ENCODE measurements at regions not wholly inside any gene's neighbourhood (a gene's known extent, or its start where the extent isn't known, plus 50 kb on each side); places are given as distances from the start of the nearest gene placed in this dataset.

DNA sequence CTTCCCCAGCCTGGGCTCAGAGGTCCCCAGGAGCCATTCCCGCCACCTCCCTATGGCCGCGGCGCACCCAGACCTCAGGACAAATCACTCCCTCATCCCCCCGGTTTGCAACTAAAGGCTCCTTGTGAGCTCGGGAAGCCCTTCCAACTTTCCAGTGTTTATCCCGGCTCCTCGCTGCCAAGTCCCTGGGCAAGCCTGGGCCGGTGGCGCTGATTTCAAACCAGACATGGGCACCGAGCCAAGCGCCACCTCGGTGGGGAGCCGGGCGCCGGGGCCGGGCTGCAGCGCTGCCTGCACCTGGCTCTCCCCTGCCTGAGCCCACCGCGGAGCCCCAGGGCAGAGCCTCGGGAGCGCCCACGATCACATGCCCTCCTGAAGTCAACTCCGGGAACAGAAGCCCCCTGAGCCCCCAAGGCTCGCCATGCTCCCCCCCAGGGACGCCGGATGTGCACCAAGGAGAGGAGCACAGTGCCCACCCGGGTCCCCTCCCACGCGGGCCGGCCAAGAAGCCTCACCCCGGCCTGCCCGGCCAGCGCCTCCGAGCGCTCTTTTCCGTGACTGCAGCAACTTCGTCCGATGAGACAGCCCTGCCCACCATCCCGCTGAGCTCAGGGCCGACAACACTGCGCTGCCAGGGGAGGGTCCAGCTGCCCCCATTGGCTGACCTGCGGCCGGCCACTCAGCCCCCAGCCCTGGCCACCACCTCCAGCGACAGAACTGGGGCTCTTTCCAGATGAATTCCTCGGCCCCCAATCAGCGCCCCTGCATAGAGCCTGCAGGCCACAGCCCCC lies 50.0 kb downstream of the NCOR2 start:
- DNase-seq (ENCODE audit: low read depth in 3 of 3, low spot score in 1 of 3): no peak

GRCh38 chr12:124516850-124517249 lies 50.6 kb downstream of the NCOR2 start:
- DNase-seq (ENCODE audit: low read depth in 3 of 3, low spot score in 1 of 3): no peak

DNA sequence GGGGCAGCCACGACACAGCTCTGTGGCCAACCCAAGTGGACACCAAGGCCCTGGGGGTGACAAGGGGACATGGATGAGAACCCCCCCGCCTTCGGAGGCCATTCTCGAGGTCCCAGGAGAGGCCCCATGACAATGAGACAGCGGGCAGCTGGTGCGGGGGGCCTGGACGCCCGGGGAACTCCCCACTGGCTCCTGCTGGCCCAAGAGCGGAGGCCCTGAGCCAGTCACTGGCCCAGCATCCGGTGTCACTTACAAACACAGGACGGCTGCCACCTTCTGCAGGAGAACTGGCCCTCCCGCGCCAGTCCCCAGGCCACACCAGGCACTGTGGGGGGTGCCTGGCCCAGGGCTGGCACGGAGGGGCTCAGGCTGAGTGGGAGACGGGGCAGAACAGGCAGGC lies 51.4 kb downstream of the NCOR2 start:
- DNase-seq (ENCODE audit: low read depth in 3 of 3, low spot score in 1 of 3): no peak

- no peak for DNase-seq (ENCODE audit: low read depth in 3 of 3, low spot score in 1 of 3)
These were observed 52.1 kb downstream of the NCOR2 start for GRCh38 chr12:124514996-124515932.

DNA sequence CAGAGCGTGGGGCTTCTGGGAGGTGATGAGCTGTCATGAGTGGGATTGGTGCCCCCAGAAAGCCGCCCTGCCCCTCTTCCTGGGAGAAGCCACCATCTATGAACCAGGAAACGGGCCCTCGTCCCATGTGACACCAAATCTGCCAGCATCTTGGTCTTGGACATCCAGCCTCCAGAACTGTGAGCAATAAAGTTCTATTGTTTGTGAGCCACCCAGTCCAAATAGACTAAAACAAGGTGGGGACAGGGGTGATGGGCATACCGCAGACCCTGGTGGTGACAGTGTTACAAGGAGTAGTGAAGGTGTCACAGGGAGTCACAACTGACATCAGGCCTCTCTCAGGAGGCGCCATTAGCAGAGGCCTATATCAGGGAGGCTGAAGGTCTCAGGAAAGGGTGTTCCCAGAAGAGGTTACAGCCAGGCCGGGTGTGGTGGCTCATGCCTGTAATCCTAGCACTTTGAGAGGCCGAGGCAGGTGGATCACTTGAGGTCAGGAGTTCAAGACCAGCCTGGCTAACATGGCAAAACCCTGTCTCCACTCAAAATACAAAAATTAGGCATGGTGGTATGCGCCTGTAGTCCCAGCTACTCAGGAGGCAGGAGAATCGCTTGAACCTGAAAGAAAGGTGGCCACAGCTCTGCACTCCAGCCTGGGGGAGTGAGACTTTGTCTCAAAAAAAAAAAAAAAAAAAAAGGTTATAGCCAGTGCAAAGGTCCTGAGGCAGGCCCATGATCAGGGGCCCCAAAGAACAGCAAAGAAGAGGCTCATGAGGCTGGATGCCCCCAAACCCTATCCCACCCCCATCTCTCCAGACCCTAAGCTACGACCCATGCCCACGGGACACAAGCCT lies 53.0 kb downstream of the NCOR2 start:
- no peak for DNase-seq (ENCODE audit: low read depth in 3 of 3, low spot score in 1 of 3)

DNA sequence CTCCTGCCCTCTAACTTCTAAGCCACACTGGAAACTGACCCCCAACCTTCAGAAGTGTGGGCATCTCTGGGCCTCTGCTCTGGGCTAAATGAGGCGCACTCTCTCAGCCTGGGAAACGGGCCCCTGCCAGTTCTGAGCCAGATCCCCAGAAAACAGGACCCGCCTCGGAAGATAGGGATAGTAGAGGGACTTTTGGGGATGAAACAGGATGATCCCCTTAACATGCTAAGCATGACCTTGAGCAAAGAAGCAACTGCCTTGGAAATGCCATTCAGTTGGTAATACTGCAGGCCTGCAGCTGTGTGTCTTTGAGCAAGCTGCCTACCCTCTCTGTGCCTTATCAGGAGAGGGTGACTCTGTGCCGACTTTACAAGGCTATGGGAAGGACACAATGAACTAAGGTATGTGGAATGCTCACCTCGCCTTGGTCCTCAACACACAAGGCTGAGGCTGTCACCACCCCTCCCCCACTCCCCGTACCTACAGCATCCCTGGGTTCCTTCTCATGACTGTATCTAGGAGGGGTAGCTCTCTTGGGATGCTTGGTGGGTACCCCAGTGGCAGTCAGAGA lies 54.0 kb downstream of the NCOR2 start:
- DNase-seq (ENCODE audit: low read depth in 3 of 3, low spot score in 1 of 3): no peak

DNA sequence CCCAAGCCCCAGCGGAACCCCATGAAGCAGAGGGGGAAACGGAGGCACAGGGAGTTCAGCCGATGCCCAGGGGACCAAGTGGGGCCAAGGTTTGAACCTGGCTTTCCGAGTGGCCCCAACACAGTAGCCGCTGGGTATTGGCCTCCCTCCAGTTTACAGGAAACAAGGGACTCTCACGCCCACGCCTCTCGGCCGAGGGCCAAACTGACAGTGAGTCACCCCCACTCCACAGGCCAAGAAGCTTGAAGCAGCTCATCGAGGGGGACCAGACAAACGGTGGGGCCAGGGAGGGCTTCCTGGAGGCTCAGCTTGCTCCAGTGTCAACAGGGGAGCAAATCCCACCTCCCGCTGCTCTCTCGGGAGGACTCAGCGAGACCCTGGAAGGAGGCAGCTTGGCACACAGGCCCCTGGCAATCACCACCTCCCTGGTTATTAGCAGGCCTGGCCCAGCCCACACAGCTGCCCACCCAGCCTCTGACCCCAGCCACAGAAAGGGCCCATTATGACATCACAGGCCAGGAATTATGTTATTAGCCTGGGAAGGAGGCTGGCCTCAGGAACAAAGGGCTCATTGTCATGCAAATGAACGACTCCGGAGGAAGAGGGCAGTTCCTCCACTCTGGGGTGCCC lies 54.6 kb downstream of the NCOR2 start:
- DNase-seq (ENCODE audit: low read depth in 3 of 3, low spot score in 1 of 3): no peak

- DNase-seq (ENCODE audit: low read depth in 3 of 3, low spot score in 1 of 3): no peak
These were observed 56.0 kb downstream of the NCOR2 start for GRCh38 chr12:124511259-124511985.

DNA sequence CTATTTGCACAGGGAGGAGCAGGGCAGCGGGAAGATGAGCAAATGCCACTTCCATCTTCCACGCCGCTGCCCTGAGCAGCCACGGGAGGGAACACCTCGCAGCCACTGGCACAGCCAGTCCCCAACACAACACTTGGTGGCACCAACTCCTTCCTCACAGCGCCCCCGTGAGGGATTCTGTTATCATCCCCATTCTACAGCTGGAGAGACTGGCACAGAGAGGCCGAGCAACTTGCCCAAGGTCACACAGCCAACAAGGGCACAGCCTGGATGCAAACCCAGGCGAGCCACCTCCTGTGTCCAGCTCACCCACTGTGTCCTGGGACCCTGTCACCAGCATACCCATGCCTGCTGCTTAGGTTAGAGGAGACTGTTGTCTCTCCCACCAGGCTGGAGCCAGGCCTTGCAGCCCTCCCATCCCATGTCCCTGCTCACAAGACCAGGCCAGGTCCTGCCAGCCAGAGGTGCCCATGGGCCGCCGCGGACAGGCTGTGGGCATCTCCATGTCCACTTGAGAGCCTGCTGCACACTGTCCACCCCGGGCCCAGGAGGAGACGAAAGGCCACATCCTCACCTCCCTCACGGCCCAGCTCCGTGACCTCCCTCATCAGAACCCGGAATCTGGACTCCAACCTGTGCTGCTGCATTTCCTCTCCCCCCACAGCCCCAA lies 57.0 kb downstream of the NCOR2 start:
- DNase-seq (ENCODE audit: low read depth in 3 of 3, low spot score in 1 of 3): no peak

GRCh38 chr12:124509676-124510300 lies 57.6 kb downstream of the NCOR2 start:
- no peak for DNase-seq (ENCODE audit: low read depth in 3 of 3, low spot score in 1 of 3)

GRCh38 chr12:124509300-124509675 lies 58.1 kb downstream of the NCOR2 start:
- DNase-seq (ENCODE audit: low read depth in 3 of 3, low spot score in 1 of 3): no peak

GRCh38 chr12:124508381-124509079 lies 58.9 kb downstream of the NCOR2 start:
- DNase-seq (ENCODE audit: low read depth in 3 of 3, low spot score in 1 of 3): no peak

GRCh38 chr12:124507188-124508109 lies 60.0 kb downstream of the NCOR2 start:
- no peak for DNase-seq (ENCODE audit: low read depth in 3 of 3, low spot score in 1 of 3)

GRCh38 chr12:124506832-124507153 lies 60.6 kb downstream of the NCOR2 start:
- DNase-seq (ENCODE audit: low read depth in 3 of 3, low spot score in 1 of 3): no peak

DNA sequence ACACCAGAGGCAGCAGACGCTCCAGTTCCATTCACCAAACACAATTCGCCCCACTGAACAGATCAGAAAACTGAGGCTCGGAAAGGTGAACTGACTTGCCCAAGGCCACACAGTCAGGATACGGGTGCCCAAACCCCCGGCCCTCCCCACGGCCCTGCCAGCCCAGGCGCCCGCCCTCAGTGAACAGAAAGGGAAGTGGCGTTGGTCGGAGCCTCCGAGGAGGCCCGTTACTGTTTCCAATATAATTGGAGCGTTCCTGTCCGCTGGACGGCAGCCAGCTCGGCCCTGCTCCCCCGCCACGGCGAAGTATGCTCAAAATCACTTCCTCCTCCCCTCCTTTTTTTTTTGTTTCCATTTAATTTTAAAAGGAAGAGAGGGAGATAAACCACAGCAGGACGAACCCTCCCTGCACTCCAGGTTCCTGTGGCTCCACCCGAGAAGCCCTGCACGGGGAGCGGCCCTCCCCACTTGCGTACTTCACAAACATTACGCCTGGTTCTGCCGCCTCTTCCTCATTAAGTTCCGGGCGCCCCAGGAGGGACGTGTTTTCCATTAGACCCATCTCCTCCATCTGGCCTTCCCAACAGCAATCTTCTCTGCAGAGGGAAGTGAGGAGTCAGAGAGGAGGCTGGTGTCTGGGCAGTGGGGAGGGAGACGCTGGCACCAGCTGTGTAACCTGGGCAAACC lies 61.1 kb downstream of the NCOR2 start:
- no peak for DNase-seq (ENCODE audit: low read depth in 3 of 3, low spot score in 1 of 3)

DNA sequence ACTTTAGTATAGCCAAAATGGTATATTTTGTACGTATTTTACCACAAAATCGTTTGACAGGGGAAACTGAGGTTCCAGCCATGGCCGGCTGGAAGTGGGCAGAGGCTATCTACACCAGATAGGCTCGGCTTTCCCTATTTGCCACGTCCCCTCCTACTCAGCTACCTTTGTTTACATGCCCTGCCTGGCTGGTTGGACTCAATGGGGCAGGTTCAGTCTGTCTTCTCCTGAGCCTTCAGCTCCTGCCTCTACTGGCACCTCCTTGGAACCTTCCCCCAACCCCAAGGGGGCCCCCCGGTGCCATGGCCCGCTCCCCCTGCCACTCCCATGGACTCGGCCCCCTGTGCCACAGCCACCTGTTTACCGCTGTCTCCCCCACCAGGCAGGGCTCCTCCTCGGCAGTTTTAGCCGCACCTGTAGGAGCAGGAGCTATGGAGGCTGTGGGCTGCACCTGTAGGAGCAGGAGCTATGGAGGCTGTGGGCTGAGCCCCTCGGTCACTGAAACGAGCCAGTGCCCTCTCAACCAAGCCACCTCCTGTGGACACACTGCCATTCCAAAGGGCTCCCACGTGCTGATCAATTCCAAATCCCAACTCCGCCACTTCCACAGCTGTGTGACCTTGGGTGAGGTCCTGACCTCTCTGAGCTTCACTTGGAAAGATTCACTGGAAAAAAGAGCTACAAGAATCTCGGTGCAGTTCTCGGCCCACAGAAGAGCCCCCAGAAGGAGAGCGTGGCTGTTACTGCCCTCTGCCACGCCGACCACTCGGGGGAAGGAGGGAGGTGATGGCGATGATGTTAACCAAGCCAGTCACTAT lies 62.2 kb downstream of the NCOR2 start:
- DNase-seq (ENCODE audit: low read depth in 3 of 3, low spot score in 1 of 3): no peak

Measured in stimulated activated CD4-positive, alpha-beta T cell treated with anti-CD3 and anti-CD28 coated beads, TNF-alpha, amount 100 ng/mL, for 1 hour (primary cell).